Inflammatory macrophage treated with lipopolysaccharide for 1 hour (primary cell): ENCODE measurements at regions not wholly inside any gene's neighbourhood (a gene's known extent, or its start where the extent isn't known, plus 50 kb on each side); places are given as distances from the start of the nearest gene placed in this dataset.
"Not testable (repeated sequence)": the region's sequence is repeated elsewhere in the genome, so short reads cannot be mapped to it uniquely, and the experiment has no call there.

Source experiments
- DNase-seq, 2 donors: peaks; one replicate each; pipeline ENCODE4 v3.0.0-alpha.2; 2020 to 2022

- DNase-seq: peak in 1 of 2 donors; percentile 11
These were observed 220.5 kb downstream of the BAMBI start for GRCh38 chr10:28897617-28898464.

- no peak for DNase-seq
These were observed 224.9 kb downstream of the BAMBI start for GRCh38 chr10:28902215-28902614.

- DNase-seq: no peak
These were observed 225.7 kb downstream of the BAMBI start for GRCh38 chr10:28903063-28903462.

DNA sequence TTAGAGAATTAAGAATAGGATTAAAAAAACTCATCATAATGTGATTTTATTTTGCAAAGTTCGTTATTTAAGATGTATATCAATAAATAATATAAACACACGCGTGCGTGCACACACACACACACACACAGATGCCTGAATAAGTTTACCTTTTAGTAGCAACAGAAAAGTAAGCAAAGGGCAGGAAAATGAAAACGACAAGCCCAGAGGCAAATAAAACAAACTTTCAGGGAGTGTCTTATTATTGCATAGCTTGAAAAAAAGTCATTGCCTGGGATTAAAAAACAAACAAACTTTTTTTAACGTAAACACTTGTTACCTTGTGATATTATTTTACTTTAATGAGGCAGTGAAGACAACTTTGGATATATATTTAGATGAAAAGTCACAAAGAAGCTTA is 226.4 kb downstream of the BAMBI start:
- DNase-seq: no peak

GRCh38 chr10:28905371-28905770 is 228.1 kb downstream of the BAMBI start:
- DNase-seq: no peak

DNA sequence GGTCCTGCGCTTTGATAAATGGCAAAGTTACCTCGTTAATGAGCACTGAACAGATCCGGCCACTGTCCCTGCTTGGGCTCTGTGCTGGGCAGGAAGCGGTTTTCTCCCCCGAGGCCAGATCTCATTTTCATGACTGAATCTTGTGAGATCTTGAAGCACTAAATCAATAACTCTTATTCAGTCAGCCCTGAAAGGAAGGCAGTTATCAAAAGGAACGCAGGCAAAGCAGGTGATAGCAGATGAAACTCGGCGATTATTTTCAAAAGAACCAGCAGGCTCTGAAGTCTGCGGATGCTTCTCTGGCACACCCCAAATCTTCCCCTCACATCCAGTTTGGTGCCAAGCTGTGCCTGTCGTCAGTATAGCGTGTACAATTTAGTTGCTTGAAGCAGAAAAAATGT is 228.7 kb downstream of the BAMBI start:
- no peak for DNase-seq

DNA sequence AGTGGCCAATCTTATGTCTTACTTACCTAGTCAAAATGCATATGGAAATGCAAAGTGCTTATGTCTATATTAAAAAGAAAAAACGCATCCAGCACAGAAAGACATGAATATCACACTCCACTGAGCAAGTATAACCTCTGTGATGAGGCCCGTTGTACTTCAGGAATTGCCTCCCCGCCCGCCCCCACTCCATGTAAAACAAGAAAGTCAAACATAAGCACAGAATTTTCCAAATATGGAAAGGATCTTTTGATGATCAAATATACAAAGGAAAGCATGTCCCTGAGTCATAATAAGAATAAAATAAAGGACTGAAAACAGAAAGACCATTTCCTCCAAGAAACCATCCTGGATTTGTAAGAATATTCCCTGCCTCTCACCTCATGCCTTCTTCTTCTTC is 229.1 kb downstream of the BAMBI start:
- no peak for DNase-seq

GRCh38 chr10:28906934-28907333 is 229.6 kb downstream of the BAMBI start:
- DNase-seq: no peak

DNA sequence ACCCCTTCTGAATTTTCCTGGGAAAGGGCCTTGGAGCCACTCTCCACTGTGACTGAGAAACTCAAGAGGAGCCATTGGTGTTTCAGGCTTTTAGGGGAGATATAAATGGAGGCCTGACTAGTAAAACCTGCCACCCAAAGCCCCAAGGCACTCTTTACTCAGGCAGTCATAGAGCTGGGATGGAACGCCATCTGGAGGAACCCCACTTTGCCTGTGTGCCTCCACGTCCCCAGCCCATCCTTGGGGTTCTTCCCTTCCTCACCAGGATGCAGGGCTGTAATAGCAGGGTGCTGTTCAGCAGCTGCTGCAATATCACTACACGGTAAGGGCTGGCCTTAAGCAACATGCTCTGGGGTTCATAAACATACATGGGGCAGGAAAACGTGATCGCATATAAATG is 232.6 kb downstream of the BAMBI start:
- no peak for DNase-seq

- no peak for DNase-seq
These were observed 233.6 kb downstream of the BAMBI start for GRCh38 chr10:28910956-28911355.

DNA sequence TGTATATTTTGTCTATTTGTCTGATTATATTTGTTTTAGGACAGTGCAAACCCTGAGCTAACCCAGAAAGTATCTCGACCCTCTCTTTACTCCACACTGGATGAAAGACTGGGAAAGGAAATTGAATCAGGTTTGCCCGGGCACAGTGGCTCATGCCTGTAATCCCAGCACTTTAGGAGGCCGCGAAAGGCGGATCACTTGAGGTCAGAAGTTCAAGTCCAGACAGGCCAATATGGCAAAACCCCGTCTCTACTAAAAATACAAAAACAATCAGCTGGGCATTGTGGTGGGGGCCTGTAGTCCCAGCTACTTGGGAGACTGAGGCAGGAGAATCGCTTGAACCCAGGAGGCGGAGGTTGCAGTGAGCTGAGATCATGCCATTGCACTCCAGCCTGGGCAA is 234.2 kb downstream of the BAMBI start:
- not testable (repeated sequence) for DNase-seq

GRCh38 chr10:28912017-28912783 is 234.9 kb downstream of the BAMBI start:
- DNase-seq: no peak

GRCh38 chr10:28913436-28914237 is 236.3 kb downstream of the BAMBI start:
- no peak for DNase-seq

DNA sequence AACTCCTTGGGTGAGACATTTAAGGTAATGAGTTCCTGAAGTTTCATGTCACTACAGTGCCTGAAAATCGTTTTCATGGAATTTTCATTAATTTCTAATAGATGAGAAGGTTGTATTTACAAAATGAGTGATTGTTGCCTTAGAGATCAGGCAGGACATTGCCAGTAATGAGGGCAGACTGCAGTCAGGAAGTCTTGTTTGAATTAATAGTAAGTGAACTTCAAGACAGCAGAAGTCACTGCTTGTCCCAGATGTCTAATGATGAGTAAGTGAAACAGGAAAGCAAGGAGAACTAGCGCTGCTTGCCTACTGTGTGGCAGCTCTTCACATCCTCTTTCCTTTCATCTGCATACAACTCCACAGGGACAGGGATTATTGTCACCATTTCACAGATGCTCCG is 237.4 kb downstream of the BAMBI start:
- DNase-seq: no peak

GRCh38 chr10:28915989-28916588 is 238.8 kb downstream of the BAMBI start:
- no peak for DNase-seq

DNA sequence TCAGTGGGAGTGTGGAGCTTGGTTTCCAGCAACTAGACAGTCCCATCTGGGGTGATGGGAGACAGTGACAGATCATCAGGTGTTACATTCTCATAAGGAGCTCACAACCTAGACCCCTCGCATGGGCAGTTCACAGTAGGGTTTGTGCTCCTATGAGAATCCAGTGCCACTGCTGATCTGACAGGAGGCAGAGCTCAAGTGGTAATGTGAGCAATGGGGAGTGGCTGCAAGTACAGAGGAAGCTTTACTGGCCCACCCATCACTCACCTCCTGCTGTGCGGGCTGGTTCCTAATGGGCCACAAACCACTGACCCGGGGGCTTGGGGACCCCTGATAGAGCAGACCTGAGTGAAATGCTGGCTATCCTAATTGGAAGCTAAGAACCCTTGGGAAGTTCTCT is 242.8 kb downstream of the BAMBI start:
- DNase-seq: no peak

DNA sequence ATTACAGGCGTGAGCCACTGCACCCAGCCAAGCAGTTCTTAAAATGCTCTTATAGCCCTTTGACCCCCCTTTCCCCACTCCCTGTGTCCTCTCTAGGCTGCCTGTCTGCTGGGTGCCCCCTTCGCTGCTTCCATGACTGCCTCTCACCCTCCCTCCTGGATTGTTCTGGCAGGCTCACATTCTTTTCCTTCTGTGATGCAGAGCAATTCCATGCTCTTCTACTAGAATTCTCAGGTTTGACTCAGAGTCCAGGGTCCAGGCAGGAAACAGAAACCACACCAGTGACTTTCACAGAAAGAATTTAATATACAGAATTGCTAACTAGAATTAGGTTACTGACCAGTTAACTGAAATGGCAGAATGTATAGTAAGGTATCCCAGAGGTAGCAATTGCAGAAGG is 244.8 kb downstream of the BAMBI start:
- no peak for DNase-seq

DNA sequence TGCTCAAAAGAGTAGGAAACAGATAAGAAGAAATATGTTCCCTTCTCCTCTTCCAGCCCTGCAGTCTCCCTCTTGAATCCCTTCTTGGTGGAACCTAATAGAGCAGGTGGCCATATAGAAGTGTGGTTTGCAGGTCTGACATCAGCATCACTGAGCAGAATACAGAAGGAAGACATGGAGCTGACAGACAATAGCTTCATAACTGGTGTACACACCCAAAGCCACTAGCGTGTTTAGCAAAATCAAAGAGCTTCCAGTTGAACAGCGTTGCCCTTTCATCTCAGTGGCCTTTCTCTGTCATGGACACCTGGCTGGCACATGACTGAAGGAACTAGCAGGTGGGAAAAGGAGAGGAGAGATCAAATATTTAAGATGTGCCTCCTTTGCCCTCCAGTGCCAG is 245.5 kb downstream of the BAMBI start:
- DNase-seq: no peak

GRCh38 chr10:28924717-28925116 is 247.4 kb downstream of the BAMBI start:
- no peak for DNase-seq

DNA sequence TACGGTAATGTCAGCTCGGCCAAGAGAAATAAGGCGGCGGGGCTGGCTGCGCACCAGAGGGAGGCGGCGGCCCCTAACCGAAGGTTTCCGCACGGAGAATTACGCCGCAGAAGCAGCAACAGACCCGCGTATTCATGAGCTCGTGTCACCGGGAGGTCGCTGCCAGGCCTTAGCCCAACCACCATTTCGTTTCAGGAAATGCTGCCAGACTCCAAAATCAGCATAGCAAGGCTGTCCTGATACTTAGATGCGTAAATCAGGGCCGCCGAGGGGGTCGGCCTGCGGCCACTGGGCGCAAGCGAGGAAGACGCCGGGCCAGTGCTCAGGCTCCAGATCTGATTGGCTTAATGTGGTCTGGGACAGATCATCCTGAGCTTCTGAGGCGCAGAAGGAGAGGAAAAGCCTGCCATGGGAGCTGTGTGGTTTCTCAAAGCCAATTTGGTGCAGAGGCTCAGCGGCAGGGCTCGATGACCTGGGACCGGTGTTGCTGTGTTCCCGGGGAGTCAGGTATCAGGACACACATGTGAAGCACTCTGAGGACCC is 247.9 kb downstream of the BAMBI start:
- no peak for DNase-seq

DNA sequence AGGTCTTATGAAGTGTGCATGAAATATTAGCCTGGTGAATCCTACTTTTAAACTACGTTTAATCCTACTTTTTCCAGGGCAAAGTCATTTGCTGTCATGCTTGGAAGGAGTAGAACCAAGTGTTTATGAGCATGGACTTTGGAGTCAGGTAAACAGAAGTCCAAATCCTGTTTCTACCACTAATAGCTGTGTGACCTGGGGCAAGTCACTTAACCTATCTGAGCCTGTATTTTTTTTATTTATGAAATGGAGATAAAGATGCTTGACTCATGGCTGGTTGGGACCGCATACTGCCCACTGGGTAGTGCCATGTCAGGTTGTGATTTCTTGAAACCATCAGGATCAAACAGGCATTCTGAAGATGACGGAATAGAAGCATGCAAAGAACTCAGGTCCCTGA is 249.6 kb downstream of the BAMBI start:
- DNase-seq: no peak

- DNase-seq: no peak
These were observed 251.2 kb downstream of the BAMBI start for GRCh38 chr10:28928484-28928883.

- DNase-seq: no peak
These were observed 252.6 kb downstream of the BAMBI start for GRCh38 chr10:28929942-28930341.
